HCT116 (cell line): ENCODE measurements at regions not wholly inside any gene's neighbourhood (a gene's known extent, or its start where the extent isn't known, plus 50 kb on each side); places are given as distances from the start of the nearest gene placed in this dataset.

ENCODE experiments used
- ATAC-seq: fragments of 200-7000 bp; cut with Tn5 transposase; 2 replicates; pipeline ENCODE4 v1.9.1; 2020; ENCODE audit warnings: mild to moderate bottlenecking, moderate library complexity
- BruUV-seq: library from RNA; stranded (reverse); fragments of 400-500 nt; replicated peaks from 2 replicates; lab custom pipeline; 2021; lab: Mats Ljungman, UMichigan
- CTCF ChIA-PET: fragments of 300-600 bp; sonication (Branson Sonifier 250); formaldehyde crosslinking; loops from one replicate; lab custom pipeline; 2021; ENCODE audit warnings: antibody characterized with exemption; lab: Charles Lee
- POLR2A ChIA-PET: fragments of 300-600, 350-600 bp; sonication (Branson Sonifier 250); formaldehyde crosslinking; loops from one replicate; lab custom pipeline; 2021; ENCODE audit warnings: antibody characterized with exemption; lab: Charles Lee
- RAD21 ChIA-PET, 2 experiments: fragments of 300-600 bp; sonication (Branson Sonifier 250); formaldehyde crosslinking; loops; one replicate each; lab custom pipeline; 2023; ENCODE audit warnings: low total read pairs in 2 of 2; ENCODE audit not compliant: uncharacterized antibody in 2 of 2, unreplicated experiment in 2 of 2, low non-redundant PET in 1 of 2; lab: Charles Lee
- DNase-seq: peaks from one replicate; pipeline ENCODE4 v3.0.0-alpha.2; 2010; ENCODE audit warnings: low read depth, low spot score
- H2AFZ ChIP-seq: fragments of 200-600 bp; shearing (Covaris generic), sonication (generic); 2 replicates; pipeline ENCODE4 v1.6.1; 2017; ENCODE audit warnings: low read depth, mixed run types, mixed read lengths, antibody characterized with exemption, low read length; ENCODE audit not compliant: poor library complexity, severe bottlenecking
- H3K27ac ChIP-seq: 2 replicates; pipeline ENCODE4 v1.5.1; 2012; ENCODE audit warnings: low read depth, low read length
- H3K27me3 ChIP-seq: fragments of 200-600 bp; sonication (generic); 2 replicates; pipeline ENCODE4 v1.6.1; 2016; ENCODE audit warnings: mixed run types, low read length, mixed read lengths; ENCODE audit not compliant: insufficient read depth
- H3K36me3 ChIP-seq, 2 experiments: fragments of 200-500 bp in 1 of 2; fragments of 200-600 bp in 1 of 2; sonication (Bioruptor generic) in 1 of 2; sonication (generic) in 1 of 2; 2 replicates each; pipeline versions ENCODE4 v1.5.1 to v1.6.1; 2014 to 2016; ENCODE audit warnings: low read length in 2 of 2, inconsistent platforms in 1 of 2, mixed read lengths in 1 of 2, mixed run types in 1 of 2; ENCODE audit not compliant: insufficient read depth in 2 of 2, control insufficient read depth in 1 of 2
- H3K4me1 ChIP-seq, 2 experiments: fragments of 200-600 bp in 1 of 2; sonication (generic) in 1 of 2; 2 replicates each; pipeline versions ENCODE4 v1.5.1 to v1.6.1; 2012 to 2017; ENCODE audit warnings: low read length in 2 of 2, inconsistent platforms in 1 of 2, mild to moderate bottlenecking in 1 of 2, mixed read lengths in 1 of 2, mixed run types in 1 of 2, moderate library complexity in 1 of 2; ENCODE audit not compliant: insufficient read depth in 2 of 2, control insufficient read depth in 1 of 2
- H3K4me2 ChIP-seq: fragments of 200-600 bp; sonication (generic); 2 replicates; pipeline ENCODE4 v1.6.1; 2017; ENCODE audit warnings: mixed run types, low read length, mixed read lengths
- H3K4me3 ChIP-seq, 2 experiments: fragments of 200-600 bp in 1 of 2; sonication (generic) in 1 of 2; replicated peaks in 1 of 2; 2 replicates each; pipeline ENCODE4 v1.5.1; 2011 to 2016; ENCODE audit warnings: low read length in 2 of 2, control low read depth in 1 of 2, low read depth in 1 of 2, mild to moderate bottlenecking in 1 of 2, mixed read lengths in 1 of 2, mixed run types in 1 of 2
- H3K79me2 ChIP-seq: fragments of 200-600 bp; sonication (generic); 2 replicates; pipeline ENCODE4 v1.6.1; 2017; ENCODE audit warnings: mild to moderate bottlenecking, mixed run types, low read length, moderate library complexity, mixed read lengths; ENCODE audit not compliant: insufficient read depth
- H3K9ac ChIP-seq: fragments of 200-600 bp; sonication (generic); 2 replicates; pipeline ENCODE4 v1.6.1; 2016; ENCODE audit warnings: low read length, mixed read lengths
- H3K9me2 ChIP-seq: fragments of 200-600 bp; sonication (generic), shearing (Covaris generic); 2 replicates; pipeline ENCODE4 v1.6.1; 2017; ENCODE audit warnings: mixed run types, mild to moderate bottlenecking, moderate library complexity; ENCODE audit not compliant: insufficient read depth
- H3K9me3 ChIP-seq, 2 experiments: fragments of 200-500 bp in 1 of 2; fragments of 200-600 bp in 1 of 2; sonication (Bioruptor generic) in 1 of 2; sonication (generic) in 1 of 2; 2 replicates each; pipeline ENCODE4 v1.6.1; 2014 to 2017; ENCODE audit warnings: low read length in 2 of 2, mixed read lengths in 2 of 2, inconsistent platforms in 1 of 2, low read depth in 1 of 2, mild to moderate bottlenecking in 1 of 2, mixed run types in 1 of 2, moderate library complexity in 1 of 2; ENCODE audit not compliant: control insufficient read depth in 1 of 2, insufficient read depth in 1 of 2
- H4K20me1 ChIP-seq: fragments of 200-600 bp; sonication (generic), shearing (Covaris generic); 2 replicates; pipeline ENCODE4 v1.6.1; 2017; ENCODE audit warnings: mixed run types, mild to moderate bottlenecking, moderate library complexity; ENCODE audit not compliant: insufficient read depth
- CBX3 ChIP-seq: IDR thresholded peaks from 2 replicates; pipeline ENCODE4 v1.6.1; 2012; ENCODE audit warnings: low read depth
- CEBPB ChIP-seq: IDR thresholded peaks from 2 replicates; pipeline ENCODE4 v1.6.1; 2012; ENCODE audit warnings: low read depth
- EGR1 ChIP-seq: IDR thresholded peaks from 2 replicates; pipeline ENCODE4 v1.6.1; 2012; ENCODE audit warnings: low read depth
- EZH2phosphoT487 ChIP-seq: fragments of 200-600 bp; IDR thresholded peaks from 2 replicates; pipeline ENCODE4 v1.6.1; 2018; ENCODE audit warnings: antibody characterized with exemption, borderline replicate concordance
- JUND ChIP-seq: IDR thresholded peaks from 2 replicates; pipeline ENCODE4 v1.6.1; 2012
- MAX ChIP-seq: IDR thresholded peaks from 2 replicates; pipeline ENCODE4 v1.6.1; 2012
- POLR2A ChIP-seq: IDR thresholded peaks from 2 replicates; pipeline ENCODE4 v1.7.0; 2011; ENCODE audit warnings: borderline replicate concordance; ENCODE audit not compliant: insufficient read depth, insufficient read length; ENCODE audit errors: extremely low read depth
- RAD21 ChIP-seq: IDR thresholded peaks from 2 replicates; pipeline ENCODE4 v1.6.1; 2012; ENCODE audit warnings: low read depth, mild to moderate bottlenecking
- REST ChIP-seq: IDR thresholded peaks from 2 replicates; pipeline ENCODE4 v1.6.1; 2012; ENCODE audit warnings: low read depth
- TCF7L2 ChIP-seq: IDR thresholded peaks from 2 replicates; pipeline ENCODE4 v1.7.0; 2011; ENCODE audit warnings: borderline replicate concordance, inconsistent platforms; ENCODE audit not compliant: insufficient read depth, insufficient read length; ENCODE audit errors: extremely low read depth
- ZFX ChIP-seq: fragments of 450-650 bp; IDR thresholded peaks from 2 replicates; pipeline ENCODE4 v1.6.1; 2017
- ZNF274 ChIP-seq: fragments of 200-500 bp; sonication (Bioruptor generic); IDR thresholded peaks from 2 replicates; pipeline ENCODE4 v1.6.1; 2014; ENCODE audit warnings: mild to moderate bottlenecking, low read depth, low read length, inconsistent platforms
- intact Hi-C: fragments of 100-400 bp; cut with micrococcal nuclease; formaldehyde crosslinking; loops from 2 replicates; pipeline ENCODE4 v1.10.0; 2022

- Histone ChIP-seq H3K4me2 (peak overlapping the region; percentile 38), H3K4me1 (peaks cover 5 to 13% of the 10 kb centered on the region in 2 experiments; a peak in 3 of 4 replicates), H3K27ac (no peak overlapping the region), H3K27me3 (no peaks in the 10 kb centered on the region), H2AFZ (peak overlapping the region; percentile 59), H3K9me2 (no peaks in the 10 kb centered on the region), H3K79me2 (no peaks in the 10 kb centered on the region), H3K4me3 (no peak overlapping the region), H4K20me1 (no peaks in the 10 kb centered on the region), H3K36me3 (no peaks in the 10 kb centered on the region), H3K9me3 (no peaks in the 10 kb centered on the region), H3K9ac (no peak overlapping the region)
- ChIA-PET RAD21 (no interaction called here), POLR2A (no interaction called here), CTCF (no interaction called here)
- no peak for DNase-seq
- intact Hi-C loops: no loop called here
- BruUV-seq: no TSS peak
- peak; percentile 53 for ATAC-seq
- peak; percentile 65; the same call in 1 of the 2 replicates for TF ChIP-seq EGR1
- TF ChIP-seq POLR2A: no peak
- TF ChIP-seq CEBPB: peak; percentile 94
- no peak for TF ChIP-seq ZFX
- TF ChIP-seq CBX3: no peak
- 0 out of 2 replicates have a peak, but pooled peaks have one; percentile 8 for TF ChIP-seq JUND
- TF ChIP-seq RAD21: no peak
- TF ChIP-seq TCF7L2: no peak
- TF ChIP-seq MAX: no peak
- no peak for TF ChIP-seq REST
- TF ChIP-seq ZNF274: no peak
- no peak for TF ChIP-seq EZH2phosphoT487
These were observed 94.7 kb upstream of the TGFBR2 start for GRCh38 chr3:30511524-30512251.
